OCI-LY1 (cell line): ENCODE measurements at regions not wholly inside any gene's neighbourhood (a gene's known extent, or its start where the extent isn't known, plus 50 kb on each side); places are given as distances from the start of the nearest gene placed in this dataset.

Source experiments
- EZH2 ChIP-seq: fragments of 200-600 bp; sonication (generic), shearing (Covaris generic); IDR thresholded peaks from 2 replicates; pipeline ENCODE4 v1.8.0; 2017; ENCODE audit warnings: borderline replicate concordance, mixed run types, mild to moderate bottlenecking, antibody characterized with exemption, low read length, moderate library complexity, mixed read lengths
- TF ChIP-seq, protein P1 (sequence below): fragments of 200-600 bp; sonication (generic), shearing (Covaris generic); IDR thresholded peaks from 2 replicates; pipeline ENCODE4 v1.5.1; 2017; ENCODE audit warnings: mild to moderate bottlenecking, antibody characterized with exemption, low read length, moderate library complexity, mixed read lengths

DNA sequence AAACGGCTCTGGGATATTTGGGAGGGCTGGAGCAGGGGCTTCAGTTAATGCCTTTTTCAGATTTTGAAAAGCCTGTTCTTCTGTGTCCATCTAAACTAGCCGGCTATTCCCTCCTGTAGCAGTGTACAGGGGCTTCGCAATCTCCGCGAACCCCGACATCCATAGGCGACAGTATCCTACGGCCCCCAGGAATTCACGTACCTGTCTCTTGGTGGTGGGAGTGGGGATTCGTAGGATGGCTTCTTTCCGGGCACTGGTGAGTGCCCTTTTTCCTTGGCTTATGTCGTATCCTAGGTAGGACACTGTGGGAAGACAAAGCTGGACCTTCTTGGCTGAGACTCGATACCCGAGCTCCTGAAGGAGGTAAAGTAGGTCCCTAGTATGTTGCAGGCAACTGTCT is 153.1 kb downstream of the TRIM27 start:
- TF ChIP-seq, protein P1, sequence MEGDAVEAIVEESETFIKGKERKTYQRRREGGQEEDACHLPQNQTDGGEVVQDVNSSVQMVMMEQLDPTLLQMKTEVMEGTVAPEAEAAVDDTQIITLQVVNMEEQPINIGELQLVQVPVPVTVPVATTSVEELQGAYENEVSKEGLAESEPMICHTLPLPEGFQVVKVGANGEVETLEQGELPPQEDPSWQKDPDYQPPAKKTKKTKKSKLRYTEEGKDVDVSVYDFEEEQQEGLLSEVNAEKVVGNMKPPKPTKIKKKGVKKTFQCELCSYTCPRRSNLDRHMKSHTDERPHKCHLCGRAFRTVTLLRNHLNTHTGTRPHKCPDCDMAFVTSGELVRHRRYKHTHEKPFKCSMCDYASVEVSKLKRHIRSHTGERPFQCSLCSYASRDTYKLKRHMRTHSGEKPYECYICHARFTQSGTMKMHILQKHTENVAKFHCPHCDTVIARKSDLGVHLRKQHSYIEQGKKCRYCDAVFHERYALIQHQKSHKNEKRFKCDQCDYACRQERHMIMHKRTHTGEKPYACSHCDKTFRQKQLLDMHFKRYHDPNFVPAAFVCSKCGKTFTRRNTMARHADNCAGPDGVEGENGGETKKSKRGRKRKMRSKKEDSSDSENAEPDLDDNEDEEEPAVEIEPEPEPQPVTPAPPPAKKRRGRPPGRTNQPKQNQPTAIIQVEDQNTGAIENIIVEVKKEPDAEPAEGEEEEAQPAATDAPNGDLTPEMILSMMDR: no peak
- TF ChIP-seq EZH2: no peak
